Pons (tissue), 1 donor: ENCODE measurements at regions not wholly inside any gene's neighbourhood (a gene's known extent, or its start where the extent isn't known, plus 50 kb on each side); places are given as distances from the start of the nearest gene placed in this dataset.
A peak's percentile ranks its signal among the peaks of the same experiment; 100 is the strongest.

Source experiments
- DNase-seq: peaks from one replicate; pipeline ENCODE4 v3.0.0-alpha.2; 2016; ENCODE audit warnings: low spot score

DNA sequence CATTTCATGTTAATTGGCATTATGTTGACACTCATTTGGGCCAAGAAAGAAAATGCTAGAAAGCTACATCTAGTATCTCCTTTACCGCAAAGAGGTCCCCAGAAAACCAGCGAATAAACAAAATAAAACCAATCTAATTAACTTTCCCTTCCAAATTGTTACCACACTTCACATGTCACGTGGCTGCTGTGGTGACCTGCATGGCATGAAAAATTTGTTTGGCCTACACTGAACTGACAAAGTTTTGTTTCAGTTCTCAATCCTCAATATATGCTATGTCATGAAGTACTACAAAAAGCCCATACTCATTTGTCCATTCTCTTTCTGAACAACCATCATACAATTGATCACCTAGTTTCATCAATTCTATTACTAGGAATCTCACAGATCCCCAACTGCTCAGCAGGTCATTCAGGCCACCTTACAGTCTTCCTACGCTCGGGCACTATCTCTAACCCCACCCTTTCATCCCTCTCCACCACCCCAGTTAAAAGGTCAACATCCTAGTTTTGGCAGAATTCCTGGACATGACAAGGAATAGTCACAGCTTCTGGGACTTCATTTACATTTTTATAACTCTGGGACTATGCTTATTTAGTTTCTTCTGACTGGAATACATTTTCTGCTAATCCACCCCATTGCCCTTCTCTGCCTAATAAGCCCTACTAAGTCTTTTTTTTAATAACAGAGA is 480.4 kb downstream of the IGSF11 start:
- DNase-seq = no peak

DNA sequence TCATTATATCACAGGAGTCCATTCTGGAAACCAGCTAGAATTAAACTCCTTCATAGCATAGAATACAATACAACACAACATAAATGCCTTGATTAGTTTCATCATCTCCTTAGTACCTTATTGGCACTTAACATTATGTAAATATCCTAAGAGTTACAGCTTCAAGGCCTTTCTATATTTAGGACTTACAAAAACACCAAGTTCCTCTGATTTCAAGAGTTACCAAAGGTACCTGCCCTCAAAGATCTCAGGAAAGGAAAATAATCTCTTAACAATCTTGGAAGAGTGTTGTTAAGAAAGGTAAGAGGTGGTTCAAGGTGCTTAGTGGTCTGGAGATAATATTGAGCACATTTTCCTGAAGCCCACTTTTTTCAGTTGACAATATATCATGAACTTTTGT is 477.7 kb downstream of the IGSF11 start:
- DNase-seq = no peak

DNA sequence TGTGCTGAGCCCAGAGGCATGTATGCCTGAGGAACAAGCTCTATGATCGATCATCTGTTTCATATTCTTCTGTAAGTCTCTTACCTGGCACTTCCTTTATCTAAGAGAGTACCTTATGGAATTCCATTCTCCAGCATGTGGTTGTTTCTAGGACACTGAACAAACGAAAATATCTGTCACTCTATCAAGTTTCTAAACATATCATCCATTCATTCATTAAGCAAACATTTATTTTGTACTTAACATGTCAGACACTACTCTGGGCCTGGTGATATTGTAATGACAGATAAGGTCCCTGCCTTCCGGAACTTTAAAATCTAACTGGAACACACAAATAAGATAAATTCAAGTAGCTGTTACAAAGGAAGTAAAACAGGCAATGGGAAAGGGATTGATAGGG is 477.1 kb downstream of the IGSF11 start:
- no peak for DNase-seq

- DNase-seq = no peak
Observed at GRCh38 chr3:118559286-118559685, 475.4 kb downstream of the IGSF11 start.

DNA sequence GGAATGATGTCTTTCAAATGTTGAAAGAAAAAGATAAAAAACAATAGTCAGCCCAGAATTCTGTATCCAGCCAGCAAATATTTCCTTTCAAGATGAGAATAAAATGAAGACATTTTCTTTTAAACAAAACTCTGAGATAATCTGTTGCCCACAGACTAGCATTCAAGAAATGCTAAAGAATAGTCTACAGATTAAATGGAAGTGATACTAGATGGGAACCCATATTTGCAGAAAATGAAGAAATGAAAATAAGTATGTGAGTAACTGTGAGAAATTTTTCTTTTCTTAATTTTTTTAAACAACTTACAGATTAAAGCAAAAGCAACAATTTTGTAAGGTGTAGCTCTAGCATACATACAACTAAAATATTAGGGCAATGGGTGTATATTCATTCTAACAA is 469.8 kb downstream of the IGSF11 start:
- no peak for DNase-seq

- DNase-seq = no peak
Observed at GRCh38 chr3:118573912-118574311, 460.7 kb downstream of the IGSF11 start.

- peak; percentile 5 for DNase-seq
Observed at GRCh38 chr3:118577055-118577777, 457.4 kb downstream of the IGSF11 start.

GRCh38 chr3:118578559-118578958 is 456.1 kb downstream of the IGSF11 start:
- no peak for DNase-seq

DNA sequence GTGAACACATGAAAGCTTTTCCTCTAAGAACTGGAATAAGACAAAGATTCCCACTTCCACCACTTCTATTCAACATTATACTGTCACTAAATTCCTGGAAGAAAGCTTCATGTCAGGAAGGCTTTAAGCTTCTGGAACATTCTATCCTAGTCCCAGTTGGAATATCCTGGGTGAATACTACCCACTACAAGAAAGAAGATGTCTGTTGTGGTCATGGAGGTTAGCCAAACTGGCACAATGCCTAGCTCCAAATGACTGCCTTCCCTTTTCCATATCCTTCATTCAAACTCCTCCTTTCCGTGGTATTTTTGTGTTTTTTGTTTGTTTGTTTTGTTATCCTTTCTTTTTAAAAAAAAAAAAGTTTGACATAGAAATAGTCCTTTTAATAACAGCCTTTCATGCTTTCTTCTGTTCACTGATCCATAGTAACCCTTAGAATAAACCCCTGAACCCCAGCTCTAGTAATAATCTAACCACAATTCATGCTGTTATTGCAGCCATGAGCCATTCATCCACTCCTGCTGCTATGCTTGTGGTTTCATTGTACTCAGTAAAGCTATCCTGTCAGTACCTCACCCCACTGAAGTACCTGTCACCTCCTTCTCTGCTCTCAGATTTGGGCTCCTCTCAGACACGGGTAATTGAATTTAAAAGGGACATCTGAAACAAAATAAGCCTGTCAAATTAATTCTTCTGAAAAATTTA is 447.5 kb downstream of the IGSF11 start:
- no peak for DNase-seq

GRCh38 chr3:118587847-118588246 is 446.8 kb downstream of the IGSF11 start:
- DNase-seq = no peak

DNA sequence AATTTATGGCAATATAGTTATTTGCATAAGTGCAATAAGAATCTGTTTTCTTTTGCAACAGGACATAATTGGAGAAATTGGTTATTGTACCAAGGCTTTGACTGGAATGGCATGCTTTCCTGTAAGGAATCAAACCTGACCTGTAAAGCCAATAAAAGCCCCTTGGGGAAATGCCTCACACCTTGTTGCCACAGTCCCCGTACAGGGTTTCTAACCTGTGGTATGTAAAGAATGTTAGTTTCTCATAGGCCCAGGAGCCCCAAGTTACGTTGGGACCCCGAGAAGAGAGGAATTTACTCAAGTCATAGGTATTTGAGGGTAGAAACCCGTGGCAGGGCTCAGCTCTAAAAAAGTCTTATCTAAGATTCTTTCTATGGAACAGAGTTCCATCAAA is 441.4 kb downstream of the IGSF11 start:
- DNase-seq = no peak

GRCh38 chr3:118597184-118597583 is 437.5 kb downstream of the IGSF11 start:
- no peak for DNase-seq

DNA sequence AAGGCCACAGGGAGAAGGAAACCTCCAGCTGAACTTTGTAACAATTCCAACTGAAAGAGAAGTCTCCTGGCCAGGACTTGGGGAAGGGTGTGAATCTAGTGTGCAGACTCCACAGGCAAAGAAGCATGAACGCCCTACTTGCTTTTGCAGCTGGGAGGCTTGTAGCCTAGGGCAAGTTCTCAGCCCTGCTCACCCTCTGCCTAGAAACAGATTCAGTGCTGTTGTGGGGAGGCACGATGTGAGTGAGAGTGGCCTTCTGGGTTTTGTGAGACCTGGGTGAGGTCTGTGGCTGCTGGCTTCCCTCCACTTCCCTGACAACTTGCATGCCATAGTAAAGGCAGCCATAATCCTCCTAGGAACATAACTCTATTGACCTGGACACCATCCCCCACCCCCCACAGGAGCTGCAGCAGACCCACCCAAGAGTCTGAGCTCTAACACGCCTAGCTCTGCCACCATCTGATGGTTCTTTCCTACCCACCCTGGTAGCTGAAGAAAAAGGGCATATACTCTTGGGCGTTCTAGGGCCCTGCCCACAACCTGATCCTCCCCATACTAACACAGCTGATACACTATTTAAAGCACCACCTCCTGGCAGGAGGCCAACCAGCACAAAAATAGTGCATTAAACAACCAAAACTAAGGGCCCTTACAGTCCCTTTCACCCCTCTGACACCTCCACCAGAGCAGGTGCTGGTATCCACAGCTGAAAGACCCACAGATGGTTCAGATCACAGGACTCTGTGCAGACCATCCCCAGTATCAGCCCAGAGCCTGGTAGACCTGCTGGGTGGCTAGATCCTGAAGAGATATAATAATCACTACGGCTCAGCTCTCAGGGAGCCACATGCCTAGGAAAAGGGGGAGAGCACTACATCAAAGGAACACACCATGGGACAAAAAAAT is 426.5 kb downstream of the IGSF11 start:
- no peak for DNase-seq

DNA sequence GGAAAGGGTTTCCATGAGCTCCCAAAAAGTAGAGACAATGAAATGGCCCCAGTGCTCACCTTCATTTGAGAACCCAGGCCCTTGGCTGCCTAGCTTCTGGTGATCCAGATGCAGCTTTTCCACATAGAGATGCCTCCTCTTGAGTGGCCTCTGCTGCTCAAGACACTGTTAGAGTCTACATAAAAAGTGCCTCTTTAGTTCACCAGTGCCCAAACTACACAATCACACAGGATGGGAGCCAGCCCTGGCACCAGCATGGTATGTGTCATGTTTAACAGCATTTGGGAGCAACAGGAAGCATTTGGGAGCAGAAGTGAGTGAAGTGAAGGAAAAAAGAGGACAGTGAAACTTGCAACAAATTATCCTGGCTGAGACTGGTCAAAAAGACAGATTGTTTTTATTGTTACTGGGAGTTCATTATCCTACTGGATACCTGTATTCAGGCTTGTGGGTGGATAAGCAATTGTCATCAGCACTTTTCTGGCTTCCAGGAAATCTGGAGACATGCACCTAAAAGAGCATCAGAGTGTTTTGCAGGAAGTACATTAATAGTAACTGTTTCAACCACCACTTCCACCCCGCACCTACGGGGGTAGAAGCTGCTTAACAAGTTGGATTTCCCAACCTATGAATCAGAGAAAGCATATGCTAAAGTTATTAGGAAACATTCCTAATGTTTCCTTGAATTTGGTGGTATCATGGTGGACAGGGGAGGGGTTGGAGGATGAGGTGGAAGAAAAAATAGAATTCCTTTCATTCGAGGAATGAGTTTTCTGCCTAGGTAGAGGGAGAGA is 416.2 kb downstream of the IGSF11 start:
- DNase-seq = no peak

GRCh38 chr3:118626453-118626852 is 408.2 kb downstream of the IGSF11 start:
- DNase-seq = no peak

- peak; percentile 86 for DNase-seq
Observed at GRCh38 chr3:118628704-118629341, 405.8 kb downstream of the IGSF11 start.

DNA sequence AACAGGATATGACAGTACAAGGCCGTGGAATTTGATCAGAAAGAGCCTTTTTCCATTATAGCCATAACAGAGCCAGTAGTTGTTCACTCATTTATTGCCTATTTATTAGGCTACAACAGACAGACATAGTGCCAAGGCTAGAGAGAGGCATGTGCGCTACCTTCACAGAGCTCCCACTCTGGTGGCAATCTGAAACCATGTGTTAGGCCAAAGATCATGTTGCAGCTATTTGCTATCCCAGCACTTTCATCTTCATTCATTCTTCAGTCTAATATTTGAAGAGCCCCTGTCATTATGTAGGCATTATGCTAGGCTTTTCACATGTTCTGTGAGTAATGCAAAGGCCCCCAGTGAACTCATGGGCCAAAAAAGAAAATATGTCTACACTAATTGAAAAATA is 404.8 kb downstream of the IGSF11 start:
- DNase-seq = no peak

- DNase-seq = no peak
Observed at GRCh38 chr3:118635711-118636110, 398.9 kb downstream of the IGSF11 start.

DNA sequence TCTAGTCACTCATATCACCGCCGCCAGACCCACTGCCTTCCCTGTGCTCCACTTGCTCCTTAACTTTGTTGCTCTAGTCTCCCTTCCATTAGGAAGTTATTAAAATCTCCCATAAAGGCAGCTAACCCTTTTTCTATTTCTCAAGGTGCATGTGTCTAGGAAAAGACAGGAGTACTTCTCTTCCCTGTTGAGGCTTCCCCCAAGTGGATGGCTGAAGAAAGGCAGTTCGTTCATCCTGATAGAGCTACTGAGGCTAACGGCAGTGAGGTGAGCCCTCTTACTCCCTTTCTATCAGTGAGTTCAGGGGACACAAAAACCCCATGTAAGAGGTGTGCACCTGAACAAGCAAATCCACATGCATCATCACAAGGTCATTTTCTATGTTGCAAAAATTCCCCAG is 397.8 kb downstream of the IGSF11 start:
- DNase-seq = peak; percentile 14

- DNase-seq = no peak
Observed at GRCh38 chr3:118637846-118638245, 396.8 kb downstream of the IGSF11 start.

DNA sequence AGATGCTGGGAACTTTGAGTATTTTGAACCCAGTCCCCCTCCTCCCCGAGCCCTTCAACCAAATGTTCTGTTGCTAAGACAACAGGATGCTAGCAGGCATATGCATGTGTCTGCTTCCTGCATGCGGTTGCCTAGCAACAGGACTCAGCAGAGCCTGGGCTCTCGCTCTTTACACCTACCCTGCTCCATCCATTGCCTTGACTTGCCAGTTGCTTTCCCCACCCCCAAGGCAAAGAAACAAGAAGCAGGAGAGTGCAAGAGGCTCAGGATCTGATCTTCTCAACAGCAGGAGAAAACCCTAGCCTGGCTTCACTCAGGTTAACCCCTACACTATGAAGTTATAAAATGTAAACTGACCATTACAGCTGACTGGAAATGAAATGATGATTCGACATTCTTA is 393.0 kb downstream of the IGSF11 start:
- peak; percentile 32 for DNase-seq
